AG09309 (cell line): ENCODE measurements at regions not wholly inside any gene's neighbourhood (a gene's known extent, or its start where the extent isn't known, plus 50 kb on each side); places are given as distances from the start of the nearest gene placed in this dataset.

Source experiments
- DNase-seq: peaks from one replicate; pipeline ENCODE4 v3.0.0-alpha.2; 2010; ENCODE audit warnings: low read depth
- H3K4me3 ChIP-seq: 2 replicates; pipeline ENCODE4 v1.5.1; 2011; ENCODE audit warnings: mild to moderate bottlenecking, low read depth, low read length, moderate library complexity; ENCODE audit not compliant: control insufficient read depth
- TF ChIP-seq, protein P1 (sequence below): IDR thresholded peaks from 2 replicates; pipeline ENCODE4 v1.5.1; 2011; ENCODE audit warnings: mild to moderate bottlenecking, low read depth, low read length, inconsistent platforms; ENCODE audit not compliant: insufficient read depth, control insufficient read depth; ENCODE audit errors: missing control alignments

DNA sequence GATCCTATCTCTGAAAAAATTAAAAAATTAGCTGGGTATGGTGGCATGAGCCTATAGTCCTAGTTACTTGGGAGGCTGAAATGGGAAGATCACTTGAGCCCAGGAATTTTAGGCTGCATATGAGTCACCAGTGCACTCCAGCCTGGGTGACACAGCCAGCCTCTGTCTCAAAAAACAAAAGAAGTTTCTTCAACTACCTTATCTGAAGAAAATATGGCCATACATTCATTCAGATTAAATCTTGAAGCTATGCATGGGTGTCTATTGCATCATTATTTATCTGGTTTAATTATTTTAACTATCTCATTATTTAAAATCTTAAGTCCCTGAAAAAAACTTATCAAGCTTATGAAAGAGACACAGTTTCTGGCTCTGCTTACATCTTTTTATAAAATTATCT lies 204.1 kb downstream of the SIM1 start:
- H3K4me3 ChIP-seq: no peak overlapping the region
- DNase-seq: no peak
- TF ChIP-seq, protein P1, sequence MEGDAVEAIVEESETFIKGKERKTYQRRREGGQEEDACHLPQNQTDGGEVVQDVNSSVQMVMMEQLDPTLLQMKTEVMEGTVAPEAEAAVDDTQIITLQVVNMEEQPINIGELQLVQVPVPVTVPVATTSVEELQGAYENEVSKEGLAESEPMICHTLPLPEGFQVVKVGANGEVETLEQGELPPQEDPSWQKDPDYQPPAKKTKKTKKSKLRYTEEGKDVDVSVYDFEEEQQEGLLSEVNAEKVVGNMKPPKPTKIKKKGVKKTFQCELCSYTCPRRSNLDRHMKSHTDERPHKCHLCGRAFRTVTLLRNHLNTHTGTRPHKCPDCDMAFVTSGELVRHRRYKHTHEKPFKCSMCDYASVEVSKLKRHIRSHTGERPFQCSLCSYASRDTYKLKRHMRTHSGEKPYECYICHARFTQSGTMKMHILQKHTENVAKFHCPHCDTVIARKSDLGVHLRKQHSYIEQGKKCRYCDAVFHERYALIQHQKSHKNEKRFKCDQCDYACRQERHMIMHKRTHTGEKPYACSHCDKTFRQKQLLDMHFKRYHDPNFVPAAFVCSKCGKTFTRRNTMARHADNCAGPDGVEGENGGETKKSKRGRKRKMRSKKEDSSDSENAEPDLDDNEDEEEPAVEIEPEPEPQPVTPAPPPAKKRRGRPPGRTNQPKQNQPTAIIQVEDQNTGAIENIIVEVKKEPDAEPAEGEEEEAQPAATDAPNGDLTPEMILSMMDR: no peak

DNA sequence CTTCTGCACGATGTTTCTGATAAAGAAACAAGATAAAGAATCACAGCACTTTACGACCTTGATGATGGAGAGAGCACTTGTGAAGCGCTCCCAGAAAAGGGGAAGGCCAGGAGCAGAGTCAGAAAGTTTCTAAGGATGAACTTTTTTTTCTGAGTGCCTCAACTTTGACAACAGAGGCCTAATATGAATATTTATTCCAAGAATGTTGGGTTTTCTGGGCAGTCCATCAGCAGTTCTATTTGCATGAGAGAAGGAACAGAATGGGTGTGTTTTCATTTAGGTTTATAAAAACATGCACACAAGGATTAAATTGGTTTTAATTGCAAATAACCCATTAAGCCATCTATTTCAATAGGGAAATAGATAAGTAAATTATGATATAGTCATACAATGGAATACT lies 204.9 kb downstream of the SIM1 start:
- TF ChIP-seq, protein P1: no peak
- H3K4me3 ChIP-seq: no peak overlapping the region
- no peak for DNase-seq

DNA sequence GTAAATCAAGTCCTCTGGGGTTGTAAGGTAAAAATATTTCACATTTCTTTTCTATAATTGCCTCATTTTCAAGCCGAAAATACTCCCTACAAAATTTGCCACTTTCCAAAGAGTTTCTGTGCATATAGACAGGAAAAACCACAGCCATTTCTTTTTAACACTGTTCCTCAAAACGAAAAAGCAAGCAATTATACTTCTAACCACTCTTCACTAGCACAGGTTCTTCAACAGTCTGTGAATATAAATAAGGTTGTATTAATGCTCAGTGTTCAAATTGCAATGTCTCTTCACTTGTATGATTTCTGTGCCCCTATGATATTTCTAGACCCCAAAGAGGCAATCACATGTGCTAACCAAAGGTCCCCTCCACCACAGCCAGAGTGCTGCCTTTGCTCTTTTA lies 206.0 kb downstream of the SIM1 start:
- no peak for DNase-seq
- no peak overlapping the region for H3K4me3 ChIP-seq
- TF ChIP-seq, protein P1: no peak

DNA sequence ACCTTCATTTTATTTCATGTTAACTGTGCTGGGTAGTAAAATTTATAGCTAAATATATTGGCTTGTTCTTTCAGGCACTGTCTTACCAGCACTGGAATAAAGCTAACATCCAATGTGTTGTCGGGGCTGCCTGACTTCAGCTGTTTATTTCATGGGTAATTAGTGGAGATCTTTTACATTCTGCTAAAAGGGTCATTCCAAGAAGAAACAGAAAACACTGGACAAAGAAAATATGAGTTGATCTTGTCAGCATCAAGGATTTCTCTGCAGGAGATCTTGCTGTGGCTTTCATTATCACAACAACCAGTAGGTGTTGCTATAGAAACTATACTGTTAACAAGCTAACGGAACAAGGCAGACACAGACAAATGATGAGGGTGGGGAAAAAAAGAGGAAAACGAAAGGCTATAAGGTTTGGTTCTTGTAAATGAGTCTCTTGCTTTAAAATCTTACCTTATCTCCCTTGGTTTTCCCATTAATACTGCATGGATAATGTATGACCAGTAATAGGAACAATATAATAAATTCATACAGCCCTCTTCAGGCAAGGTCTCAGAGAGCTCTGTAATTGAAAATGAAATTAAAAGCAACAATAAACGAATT lies 206.8 kb downstream of the SIM1 start:
- no peak for DNase-seq
- H3K4me3 ChIP-seq: no peak overlapping the region

DNA sequence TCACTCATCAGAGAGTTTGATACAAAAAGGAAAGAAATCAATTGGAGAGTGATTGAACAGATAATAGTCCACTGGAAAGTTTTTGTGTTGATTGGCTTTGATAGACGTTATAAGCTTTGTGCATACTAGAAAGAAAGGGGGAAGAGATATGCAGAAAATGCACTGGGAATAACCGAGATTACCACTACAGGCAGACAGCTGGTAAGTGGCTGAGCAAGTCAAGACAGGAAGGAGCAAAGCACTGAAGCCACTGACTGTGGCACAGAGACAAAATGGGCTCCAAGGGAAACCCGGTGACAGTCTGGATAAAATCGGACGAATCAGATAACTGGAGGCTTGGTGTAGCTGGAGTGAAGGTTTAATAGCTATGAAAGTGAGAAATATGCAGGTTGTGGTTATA lies 209.0 kb downstream of the SIM1 start:
- TF ChIP-seq, protein P1: no peak
- no peak for DNase-seq
- no peak overlapping the region for H3K4me3 ChIP-seq

More for the DNA sequence above, 206.8 kb downstream of the SIM1 start:
- TF ChIP-seq, protein P1: no peak

DNA sequence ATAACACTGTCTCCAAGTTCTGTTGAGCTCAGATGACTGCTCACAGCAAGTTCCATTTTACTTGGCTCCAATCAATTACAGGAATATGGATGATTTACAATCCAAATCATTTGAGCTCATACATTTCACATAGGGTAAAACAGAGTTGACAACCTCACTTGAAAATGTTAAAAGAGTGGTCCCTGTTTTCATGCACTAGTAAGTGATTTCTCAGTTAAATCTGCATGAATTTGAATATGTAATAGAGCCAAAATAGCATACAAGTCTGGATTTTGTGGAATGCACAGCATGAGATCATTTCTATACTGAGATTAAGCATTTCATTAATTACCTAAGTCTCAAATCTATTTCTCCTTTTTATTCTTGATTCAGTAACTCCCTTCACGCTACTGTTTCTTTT lies 217.6 kb downstream of the SIM1 start:
- no peak overlapping the region for H3K4me3 ChIP-seq
- TF ChIP-seq, protein P1: no peak
- no peak for DNase-seq

DNA sequence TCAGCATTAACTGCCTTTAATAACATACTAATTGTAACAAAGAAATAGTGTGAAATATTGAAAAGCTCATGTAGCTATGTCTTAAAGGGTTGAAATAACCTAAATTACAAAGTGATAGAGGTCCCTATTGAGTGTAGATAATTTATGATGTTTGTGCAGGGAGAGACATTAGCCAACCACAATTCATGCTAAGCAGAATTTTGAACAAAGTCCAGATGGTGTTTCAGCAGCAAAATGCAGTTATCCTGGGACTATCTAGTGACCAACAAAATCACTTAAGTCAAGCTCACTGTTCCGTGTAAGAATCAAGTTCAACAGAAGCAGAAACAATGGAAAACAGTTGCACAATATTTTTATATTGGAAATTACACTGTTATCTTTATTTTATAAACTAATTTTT lies 218.5 kb downstream of the SIM1 start:
- no peak overlapping the region for H3K4me3 ChIP-seq
- DNase-seq: no peak
- TF ChIP-seq, protein P1: no peak
